Femur (tissue), 1 donor: ENCODE measurements at regions not wholly inside any gene's neighbourhood (a gene's known extent, or its start where the extent isn't known, plus 50 kb on each side); places are given as distances from the start of the nearest gene placed in this dataset.
A peak's percentile ranks its signal among the peaks of the same experiment; 100 is the strongest.

Source experiments
- DNase-seq: peaks from one replicate; pipeline ENCODE4 v3.0.0-alpha.2; 2017

DNA sequence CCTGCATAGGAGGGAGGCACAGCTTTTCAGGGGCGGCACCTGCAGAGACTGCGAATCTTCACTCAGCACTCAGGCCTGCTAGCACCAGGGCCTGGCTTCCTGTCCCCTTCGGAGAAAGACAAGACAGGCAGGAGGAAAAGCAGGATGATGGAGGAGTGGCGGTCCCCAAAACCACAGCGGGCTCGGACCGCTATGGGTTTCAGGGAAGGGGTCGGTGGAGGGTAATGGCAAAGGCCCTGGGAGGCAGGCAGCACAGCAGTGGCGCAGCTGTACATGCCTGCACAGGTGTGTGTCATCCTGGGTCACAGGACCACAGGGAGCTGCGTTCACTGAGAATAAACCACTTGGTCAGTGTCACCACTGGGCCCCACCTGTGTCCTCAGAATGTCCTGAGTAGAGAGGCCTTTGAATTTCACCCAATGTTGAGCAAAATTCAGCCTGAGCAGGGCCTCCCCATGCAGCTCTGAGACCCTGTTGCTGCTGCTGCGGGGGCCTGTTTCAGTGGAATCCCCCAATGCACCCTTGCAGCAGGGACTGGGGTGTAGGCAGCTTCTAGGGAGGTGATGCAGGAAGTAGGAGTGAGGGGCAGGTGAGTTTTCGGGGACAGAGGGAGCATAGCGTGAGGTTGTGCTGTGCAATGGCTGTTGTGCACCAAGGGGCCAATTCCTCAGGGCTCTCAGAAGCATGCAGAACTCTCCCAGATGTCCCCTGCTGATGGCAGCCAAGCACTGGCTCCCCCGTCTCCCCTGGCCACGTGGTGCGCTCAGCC lies 90.6 kb upstream of the PPP2R2D start:
- DNase-seq, result no peak

DNA sequence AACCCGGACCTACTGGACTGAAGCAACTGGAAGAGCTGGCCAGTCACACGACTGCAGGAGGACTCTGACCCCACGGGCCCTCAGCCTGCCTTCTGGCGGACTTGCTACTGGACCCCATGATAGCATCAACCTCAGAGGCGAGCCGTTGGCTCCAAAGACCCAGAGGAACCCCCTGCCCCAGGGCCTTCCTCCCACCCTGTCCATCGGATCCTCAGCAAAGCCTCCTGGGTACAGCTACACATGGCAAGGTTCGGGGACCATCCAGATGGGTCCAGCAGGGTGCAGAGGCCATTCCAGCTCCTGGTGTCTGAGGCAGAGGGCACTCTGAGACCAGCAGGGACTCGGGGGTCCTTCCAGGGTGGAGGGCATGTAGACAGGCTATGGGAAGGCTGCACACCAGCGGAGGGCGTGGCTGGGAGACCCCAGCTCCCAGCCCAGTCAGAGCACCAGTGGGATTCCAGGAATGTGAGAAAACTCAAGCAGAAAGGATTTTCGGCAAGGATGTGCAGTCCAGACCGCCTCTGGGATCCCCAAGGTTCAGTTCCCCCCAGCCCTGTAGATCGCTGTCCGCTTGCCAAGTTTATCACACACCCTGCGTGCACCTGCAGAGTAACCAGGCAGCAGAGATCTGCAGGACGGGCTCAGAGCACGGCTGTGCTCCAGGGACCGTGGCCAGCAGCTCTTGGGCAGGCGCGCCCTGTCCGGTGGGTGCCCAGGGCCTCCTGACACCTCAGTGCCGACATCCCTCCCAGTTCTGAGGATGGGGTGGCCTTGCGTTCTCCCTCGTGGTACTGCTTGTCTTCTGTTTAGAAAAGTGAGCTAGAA lies 89.8 kb upstream of the PPP2R2D start:
- no peak for DNase-seq

DNA sequence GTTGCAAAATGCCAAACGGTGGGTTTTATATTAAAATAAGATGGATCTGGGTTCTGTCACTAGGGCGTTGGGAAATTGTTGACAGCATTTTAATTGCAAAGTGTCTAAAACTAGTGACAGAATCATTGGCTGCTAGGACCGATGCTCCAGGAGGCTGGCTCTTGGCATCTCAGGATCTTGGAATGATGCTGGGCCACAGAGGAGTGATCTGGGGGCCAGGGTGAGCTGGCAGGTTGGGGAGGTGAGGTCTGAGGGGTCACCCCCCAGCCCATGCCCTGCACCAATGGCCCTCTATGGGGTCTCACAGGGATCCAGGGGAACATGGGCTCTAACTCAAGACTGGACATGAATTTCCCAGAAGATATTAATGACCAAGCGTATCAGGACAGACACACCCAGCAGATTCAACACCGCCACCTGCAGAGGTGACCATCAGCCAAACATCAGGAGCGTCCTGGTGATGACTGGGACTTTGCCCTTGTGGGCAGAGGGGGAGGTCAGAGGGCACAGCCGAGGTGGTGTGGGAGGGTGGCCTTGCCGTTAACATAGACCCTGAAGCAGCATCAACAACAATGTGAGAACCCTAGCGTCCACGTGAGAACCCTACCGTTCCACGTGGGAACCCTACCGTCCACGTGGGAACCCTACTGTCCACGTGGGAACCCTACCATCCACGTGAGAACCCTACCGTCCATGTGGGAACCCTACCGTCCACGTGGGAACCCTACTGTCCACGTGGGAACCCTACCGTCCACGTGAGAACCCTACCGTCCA lies 89.0 kb upstream of the PPP2R2D start:
- DNase-seq, result no peak

DNA sequence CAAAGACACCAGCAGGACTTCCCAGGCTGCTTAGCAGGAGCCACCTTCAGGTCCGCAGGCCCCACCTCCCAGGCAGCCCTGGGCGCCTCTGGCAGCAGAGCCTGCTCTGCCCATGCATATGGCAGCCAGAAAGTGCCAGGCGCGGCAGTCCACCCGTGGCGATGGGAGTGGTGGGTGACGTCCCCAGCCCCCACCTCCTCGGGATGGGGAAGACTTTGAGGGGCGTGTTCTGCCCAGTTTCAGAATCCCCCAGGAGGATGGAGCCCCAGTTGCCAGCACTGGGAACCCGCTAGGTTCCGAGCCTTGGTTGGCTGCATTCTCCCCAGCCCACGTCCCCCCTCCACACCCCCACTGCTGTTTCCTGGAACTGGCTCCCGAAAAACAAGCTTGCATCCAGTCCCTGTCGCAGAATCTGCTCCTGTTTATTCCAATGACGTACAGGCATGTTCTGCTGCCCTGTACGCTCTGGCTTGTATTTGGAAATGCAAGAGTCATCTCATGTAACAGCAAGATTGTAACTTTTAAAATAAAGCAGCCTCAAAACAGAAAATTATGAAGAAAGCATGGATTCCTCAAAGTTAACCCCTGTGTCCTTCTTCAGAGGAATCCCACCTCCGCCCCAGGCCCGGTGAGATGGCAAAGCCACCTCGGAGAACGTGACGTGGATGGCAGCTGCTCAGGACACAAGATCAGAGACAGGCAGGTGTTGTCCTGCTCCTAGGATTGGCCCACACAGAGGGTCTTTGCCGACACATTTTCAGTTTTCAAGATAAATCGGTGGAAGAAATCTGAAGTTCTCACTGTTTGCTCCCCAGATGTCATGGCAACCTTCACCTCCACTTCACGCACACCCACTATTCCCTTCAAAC lies 87.8 kb upstream of the PPP2R2D start:
- DNase-seq, result no peak

DNA sequence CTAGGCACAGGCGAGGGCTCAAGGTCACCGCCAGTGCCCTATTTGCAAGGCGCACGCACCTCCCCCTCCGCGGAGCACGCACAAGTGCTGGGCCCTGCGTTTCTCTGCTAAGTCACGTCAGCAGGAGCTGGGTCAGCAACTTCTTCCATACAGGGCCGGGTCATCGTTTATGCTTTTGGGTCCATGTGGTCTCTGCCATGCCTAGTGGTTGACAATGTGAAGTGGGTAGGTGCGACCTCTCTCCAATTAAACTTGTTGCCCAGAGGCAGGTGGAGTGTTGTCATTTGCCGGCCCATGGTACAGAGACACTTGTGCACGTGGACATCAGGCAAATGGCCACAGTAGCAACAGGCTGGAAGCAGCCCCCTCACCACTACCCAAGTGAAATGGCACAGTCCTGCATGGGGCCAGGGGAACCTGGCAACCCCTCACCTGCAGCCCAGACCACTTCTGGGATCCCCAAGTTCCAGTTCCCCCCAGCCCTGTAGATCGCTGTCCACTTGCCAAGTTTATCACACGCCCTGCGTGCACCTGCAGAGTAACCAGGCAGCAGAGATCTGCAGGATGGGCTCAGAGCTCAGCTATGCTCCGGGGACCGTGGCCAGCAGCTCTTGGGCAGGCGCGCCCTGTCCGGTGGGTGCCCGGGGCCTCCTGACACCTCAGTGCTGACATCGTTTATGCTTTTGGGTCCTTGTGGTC lies 86.1 kb upstream of the PPP2R2D start:
- no peak for DNase-seq

DNA sequence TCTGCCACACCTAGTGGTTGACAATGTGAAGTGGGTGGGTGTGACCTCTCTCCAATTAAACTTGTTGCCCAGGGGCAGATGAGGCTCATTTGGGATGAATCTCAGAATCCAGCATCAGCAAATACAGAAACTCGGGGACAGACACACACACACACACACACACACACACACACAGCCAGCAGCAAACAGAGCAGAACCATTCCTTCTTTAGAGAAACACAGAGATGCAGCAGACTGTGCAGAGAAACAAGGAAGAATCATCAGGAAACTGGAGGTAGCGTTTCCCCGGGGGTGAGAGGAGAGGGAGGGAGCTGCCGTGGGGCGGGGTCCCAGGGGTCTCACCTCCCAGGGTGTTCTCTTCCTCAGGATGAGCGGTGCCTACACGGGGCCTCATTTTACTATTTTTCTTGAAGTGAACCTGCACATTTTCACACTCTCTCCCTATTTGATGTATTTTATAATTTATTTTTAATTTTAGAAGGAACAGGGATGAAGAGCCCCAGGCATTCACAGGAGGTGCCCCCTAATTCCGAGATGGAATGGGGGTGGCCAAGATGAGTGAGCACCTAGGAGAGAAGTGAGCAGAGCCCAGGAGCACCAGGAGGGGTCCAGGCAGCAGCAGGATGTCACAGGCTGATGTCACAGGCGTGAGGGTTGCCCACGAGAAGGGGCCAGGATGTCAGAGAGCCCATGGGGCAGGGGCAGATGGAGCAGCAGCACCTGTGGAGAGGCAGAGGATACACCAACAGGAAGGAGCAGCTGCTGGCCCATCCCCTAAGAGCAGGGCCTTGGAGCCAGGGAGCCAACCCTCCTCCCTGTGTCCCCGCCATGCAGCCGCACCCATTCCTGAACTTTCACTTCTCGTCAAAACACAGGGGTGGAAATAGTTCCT lies 85.3 kb upstream of the PPP2R2D start:
- no peak for DNase-seq

DNA sequence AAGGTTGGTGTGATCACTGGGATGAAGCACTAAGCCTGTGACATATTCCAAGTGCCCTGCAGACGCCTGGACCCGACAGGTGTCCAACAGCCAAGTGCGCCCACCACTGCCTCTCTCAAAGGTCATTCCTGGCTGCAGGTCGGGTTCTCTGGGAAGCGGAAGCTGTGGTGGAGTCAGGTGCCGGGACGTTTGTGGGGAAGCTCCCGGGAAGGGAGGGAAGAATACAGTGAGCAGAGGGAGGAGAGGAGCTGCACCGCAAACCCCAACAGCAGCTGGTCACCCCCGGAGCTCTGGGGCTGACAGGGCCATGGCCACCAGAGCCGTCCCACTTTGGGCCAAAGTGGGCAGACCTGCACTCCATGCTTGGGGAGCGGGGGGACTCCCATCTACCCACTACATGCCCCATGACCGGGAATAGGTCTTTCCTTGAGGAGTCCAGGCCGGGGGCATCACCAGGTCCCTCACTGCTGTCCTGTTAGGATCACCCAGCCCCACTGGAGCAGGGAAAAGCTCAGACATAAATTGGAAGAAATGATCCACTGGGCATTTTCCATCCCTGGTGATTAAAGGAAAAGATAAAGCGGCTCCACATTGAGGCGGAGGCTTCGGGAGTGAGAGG lies 84.5 kb upstream of the PPP2R2D start:
- no peak for DNase-seq

DNA sequence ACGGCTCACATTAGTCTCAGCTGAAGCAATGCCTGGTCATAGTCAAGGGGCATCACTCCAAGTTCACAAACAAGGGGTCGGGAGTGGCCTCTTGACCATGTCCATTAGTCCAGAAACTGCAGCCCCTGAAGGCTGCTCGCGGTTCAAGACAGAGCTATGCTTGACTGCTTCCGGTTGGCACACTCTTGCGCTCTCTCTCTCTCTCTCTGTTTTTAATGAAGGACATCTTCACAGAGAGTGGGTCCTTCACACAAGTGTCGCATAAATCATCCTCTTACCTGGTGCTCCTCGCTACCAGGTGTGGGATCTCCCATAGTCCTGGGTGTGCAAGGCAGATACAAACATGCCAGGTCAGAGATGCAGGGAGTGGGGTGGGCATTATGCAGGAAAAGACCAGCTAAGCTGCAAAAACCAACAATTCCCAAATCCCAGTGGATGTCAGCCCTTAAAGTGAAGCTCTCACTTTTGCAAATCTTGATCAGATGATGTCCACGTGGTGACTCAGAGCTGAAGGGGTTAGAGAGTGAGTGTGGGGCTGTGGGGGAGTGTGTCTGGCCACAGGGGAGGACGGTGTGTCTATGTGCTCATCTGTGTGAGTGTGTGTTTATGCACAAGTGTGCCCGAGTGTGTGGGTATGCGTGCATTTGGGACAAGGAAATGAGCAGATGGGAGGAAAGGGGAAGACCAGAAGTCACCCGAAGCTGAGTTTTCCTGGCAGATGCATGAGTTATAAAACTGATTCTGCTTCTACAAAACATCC lies 83.7 kb upstream of the PPP2R2D start:
- DNase-seq, result no peak

DNA sequence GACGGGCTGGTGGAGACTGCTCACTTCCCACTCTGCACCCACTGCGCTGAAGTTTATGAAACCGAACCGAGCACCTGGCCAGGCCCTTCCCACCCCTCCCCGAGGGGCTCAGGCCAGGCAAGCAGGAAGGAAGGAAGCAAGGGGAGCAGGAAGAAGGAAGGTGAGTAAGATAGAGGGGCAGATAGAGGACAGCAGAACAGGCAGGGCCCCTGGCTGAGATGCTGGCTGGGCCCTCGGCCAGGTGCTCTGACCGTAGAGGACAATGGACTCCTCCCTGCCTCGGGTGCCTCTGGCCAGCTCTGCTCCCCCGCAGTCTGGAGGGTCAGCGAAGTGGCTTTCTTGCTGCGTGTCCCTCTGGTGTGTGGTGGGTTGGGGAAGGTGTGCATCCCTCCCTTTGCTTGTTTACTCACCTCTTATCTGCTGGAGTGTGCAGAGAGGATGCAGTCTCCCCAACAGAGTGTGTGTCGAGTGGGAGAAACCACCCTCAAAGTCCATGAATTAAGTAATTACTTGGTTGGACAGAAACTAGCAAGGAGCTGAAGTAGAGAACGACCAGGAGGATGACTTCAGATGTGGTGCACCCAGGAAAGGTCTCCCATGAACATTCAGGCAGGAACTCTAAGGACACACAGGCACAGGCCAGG lies 82.8 kb upstream of the PPP2R2D start:
- DNase-seq, result no peak

DNA sequence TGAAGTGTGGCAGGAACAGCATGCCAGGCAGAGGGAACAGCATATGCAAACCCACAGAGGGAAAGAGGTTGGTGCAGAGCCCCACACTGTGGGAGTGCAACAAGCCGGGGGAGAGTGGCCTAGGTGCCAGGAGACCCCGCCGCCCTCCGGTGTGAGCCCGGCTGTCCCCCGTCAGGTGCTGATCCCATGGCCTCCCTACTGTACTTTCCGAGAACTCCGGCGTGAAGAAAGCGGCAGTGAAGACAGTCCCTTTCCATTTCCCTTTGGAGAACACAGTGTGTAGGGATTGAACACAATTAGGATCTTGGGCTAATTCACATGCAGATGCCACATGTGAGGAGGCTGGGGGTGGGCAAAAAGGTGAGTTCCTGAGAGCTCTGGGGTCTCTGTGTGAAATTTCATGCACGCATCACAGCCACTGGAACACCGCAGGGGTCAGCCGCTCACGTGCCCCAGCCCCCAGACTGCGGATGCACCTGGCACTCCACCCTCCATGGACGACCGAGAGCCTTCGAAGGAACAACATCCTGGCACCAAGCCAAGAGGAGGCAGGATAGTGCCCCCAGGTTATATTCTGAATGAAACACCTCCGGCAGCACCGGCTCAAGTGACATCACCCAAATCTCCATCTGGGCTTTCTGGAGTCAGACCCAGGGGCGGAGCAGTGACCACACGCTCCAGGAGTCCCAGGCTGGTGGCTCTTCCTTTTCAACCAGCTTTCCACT lies 82.1 kb upstream of the PPP2R2D start:
- peak; percentile 10 for DNase-seq

DNA sequence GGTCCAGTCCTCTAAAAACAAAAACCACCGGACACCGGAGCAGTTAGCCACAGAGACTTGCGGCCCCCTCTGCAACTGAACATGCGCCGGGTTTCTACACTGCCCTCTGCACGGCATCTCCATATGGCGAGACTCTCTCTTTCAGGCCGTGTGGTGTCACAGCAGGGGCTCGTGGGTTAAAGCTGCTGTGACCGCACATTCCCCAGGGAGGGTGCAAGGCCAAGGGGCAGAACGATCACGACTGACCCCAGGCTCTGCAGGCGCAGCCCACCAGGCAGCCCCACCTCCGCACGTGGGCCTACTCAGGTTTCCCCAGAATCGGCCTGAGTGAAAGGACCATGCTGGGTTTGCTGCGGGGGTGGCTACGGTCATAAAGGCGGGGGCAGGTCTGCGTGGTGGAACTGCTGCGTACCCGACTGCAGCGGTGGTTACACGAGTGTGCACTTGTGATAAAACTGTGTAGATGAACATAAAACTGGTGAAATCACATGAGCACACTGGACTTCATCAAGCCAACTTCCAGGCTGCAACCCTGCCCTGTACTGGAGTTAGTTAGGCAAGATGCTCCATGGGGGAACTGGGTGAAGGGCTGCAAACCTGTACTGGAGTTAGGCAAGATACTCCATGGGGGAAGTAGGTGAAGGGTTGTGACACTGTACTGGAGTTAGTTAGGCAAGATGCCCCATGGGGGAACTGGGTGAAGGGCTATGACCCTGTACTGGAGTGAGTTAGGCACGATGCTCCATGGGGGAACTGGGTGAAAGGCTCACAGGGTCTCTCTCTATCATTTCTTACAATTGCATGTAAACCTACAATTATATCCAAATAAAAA lies 81.4 kb upstream of the PPP2R2D start:
- DNase-seq, result no peak

DNA sequence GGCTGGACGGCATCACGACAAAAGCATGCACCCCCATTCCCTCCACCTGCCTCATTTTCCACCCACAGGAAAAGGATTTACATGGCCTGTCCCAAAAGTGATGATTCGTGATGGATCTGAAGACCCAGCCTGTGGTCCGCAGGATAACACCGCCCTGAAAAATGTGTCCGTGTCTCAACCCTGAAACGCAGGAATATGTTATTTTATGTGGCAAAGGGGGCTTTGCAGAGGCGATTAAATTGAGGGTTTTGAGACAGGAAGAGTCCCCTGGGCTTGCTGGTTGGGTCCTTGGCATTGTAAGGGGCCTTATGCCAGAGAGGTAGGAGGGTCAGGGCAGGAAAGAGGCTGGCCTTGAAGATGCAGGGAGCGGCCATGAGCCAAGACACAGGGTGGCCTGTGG lies 80.2 kb upstream of the PPP2R2D start:
- no peak for DNase-seq

DNA sequence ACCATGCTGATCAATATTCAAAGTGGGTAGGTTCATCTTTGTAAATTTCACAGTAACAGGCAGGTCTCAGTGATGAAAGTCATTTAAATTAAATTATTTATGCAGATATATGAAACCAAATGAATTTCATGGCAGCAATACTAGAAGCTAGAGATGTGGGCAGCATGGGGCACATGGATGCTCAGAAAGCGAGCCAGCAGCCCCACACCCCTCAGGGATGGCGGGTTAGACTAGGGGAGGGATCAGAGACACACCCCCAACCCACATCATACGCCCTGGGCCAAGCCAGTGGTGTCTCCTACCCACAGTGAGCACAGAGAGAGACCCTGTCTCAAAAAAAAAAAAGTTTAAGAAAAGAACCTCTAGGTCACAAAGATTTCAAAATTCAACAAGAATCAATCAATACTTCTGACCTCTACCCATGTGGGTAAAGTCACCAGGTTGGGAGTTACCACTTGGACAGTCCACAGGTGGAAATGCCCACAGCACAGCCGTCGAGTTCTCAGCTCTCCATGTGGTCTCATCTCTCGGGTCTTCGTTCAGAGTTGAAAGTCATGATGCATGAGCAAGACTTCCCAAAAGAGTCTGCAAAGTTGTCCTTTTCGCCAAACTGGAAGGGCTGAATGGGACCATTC lies 79.3 kb upstream of the PPP2R2D start:
- DNase-seq, result no peak

DNA sequence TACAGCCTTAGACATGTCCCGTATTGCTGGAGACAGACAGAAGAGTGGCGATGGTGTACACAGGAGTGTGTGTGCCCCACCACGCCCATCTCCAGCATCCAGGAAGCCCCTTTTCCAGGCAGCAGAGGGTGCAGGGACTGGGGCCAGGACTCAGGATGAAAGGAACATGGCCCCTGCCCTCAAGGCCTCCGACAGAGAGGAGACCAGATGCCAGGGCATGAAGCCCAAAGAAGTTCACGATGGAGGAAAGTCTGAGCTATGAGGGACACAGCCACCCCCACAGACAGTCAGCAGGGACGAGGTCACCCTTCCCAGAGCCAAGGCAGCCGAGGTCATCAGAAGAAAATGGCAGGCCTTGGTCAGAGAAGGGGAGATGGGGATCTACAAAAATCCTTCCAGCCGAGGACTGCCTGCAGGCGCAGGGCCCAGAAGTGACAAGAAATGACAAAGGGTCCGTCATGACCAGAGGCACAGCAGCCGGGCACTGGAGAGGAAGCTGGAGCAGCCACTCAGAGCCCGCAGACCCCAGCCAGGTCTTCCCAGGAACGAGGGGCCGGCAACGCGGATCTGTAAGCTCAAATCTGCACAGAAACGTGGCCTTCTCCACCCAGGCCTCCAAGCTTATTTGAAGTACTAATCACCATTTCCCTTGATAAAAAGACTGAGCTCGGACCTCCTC lies 78.7 kb upstream of the PPP2R2D start:
- peak; percentile 6 for DNase-seq

DNA sequence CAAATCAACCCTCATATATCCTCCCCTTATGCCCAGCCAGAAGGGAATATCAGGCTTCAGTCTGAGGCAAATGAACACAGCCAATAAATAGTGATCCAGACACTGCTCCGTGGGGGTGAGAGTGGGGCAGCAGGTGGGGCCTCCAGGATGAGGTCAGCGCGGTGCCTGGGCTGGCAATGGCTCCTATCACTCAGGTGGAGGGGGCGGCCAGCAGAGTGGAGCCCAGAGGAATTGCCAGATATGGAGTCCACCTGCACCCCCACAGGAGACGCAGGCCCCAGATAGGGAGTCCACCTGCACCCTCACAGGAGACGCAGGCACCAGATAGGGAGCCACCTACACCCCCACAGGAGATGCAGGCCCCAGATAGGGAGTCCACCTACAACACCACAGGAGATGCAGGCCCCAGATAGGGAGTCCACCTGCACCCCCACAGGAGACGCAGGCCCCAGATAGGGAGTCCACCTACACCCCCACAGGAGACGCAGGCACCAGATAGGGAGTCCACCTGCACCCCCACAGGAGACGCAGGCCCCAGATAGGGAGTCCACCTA lies 78.0 kb upstream of the PPP2R2D start:
- peak; percentile 12 for DNase-seq

DNA sequence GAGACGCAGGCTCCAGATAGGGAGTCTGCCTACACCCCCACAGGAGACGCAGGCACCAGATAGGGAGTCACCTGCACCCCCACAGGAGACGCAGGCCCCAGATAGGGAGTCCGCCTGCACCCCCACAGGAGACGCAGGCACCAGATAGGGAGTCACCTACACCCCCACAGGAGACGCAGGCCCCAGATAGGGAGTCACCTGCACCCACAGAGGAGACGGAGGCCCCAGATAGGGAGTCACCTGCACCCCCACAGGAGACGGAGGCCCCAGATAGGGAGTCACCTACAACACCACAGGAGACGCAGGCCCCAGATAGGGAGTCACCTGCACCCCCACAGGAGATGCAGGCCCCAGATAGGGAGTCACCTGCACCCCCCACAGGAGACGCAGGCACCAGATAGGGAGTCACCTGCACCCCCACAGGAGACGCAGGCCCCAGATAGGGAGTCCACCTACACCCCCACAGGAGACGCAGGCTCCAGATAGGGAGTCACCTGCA lies 77.2 kb upstream of the PPP2R2D start:
- peak; percentile 4 for DNase-seq
